EH (cell line): ENCODE measurements at regions not wholly inside any gene's neighbourhood (a gene's known extent, or its start where the extent isn't known, plus 50 kb on each side); places are given as distances from the start of the nearest gene placed in this dataset.

ENCODE experiments used
- DNase-seq: peaks from one replicate; pipeline ENCODE4 v3.0.0-alpha.2; 2015; ENCODE audit warnings: low read depth

DNA sequence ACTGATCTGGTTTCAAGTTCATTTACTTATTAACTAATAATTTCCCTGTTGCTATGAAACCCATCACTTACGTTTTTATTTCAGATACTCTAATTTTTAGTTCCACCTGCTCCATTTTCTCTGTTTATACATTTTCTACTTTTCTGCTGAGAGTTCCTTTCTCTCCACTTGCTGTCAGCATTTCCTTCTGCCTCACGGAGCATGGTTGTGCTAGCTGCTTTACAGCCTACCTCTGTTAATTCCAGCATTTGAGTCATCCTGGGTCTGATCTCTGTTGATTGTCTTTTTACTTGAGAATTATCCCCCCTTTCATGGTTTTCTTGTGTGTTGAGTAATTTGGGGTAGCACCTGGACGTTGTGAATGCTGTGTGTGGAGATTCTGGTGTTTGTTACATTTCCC lies 373.2 kb upstream of the C1orf174 start:
- DNase-seq: no peak

- no peak for DNase-seq
Measured at GRCh38 chr1:4273747-4274146, 373.7 kb upstream of the C1orf174 start.

- DNase-seq: no peak
Measured at GRCh38 chr1:4275083-4275482, 375.0 kb upstream of the C1orf174 start.

DNA sequence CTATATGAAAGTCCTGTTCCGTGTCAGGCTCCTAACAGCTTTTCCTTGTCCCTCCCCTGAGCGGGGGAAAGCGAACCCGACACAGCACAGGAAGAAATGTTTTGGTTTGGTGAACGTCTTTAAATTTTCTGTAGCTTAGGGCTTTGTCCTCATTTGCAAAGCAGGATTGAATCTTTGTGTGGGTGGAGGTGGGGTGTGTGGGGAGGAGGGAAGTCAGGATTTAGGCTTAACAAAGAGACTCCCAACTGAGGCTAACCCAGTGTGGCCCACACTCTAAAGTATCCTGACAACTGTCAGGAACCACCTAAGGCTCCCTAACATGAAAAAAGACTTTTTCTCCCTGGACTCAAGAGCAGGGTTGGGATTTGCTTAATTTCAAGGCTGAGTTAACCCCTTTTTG lies 376.2 kb upstream of the C1orf174 start:
- DNase-seq: no peak

GRCh38 chr1:4277598-4277997 lies 376.8 kb upstream of the AJAP1 start:
- DNase-seq: no peak

DNA sequence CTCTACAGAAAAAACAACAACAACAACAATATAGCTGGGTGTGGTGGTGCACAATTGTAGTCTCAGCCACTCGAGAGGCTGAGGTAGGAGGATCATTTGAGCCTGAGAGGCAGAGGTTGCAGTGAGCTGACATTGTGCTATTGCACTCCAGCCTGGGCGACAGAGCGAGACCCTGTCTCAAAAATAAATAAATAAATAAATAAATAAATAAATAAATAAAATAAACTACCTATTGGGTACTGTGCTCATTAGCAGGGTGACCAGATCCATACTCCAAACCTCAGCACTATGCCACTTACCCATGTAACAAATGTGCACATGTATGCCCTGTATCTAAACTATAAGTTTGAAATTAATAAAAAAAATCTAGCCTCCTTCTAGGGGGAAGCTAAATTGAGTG lies 369.4 kb upstream of the AJAP1 start:
- DNase-seq: no peak

GRCh38 chr1:4292861-4293260 lies 361.5 kb upstream of the AJAP1 start:
- DNase-seq: no peak

- no peak for DNase-seq
Measured at GRCh38 chr1:4298361-4299083, 355.9 kb upstream of the AJAP1 start.

GRCh38 chr1:4301007-4301406 lies 353.4 kb upstream of the AJAP1 start:
- no peak for DNase-seq

- no peak for DNase-seq
Measured at GRCh38 chr1:4303303-4303702, 351.1 kb upstream of the AJAP1 start.

GRCh38 chr1:4305526-4306301 lies 348.7 kb upstream of the AJAP1 start:
- DNase-seq: no peak

DNA sequence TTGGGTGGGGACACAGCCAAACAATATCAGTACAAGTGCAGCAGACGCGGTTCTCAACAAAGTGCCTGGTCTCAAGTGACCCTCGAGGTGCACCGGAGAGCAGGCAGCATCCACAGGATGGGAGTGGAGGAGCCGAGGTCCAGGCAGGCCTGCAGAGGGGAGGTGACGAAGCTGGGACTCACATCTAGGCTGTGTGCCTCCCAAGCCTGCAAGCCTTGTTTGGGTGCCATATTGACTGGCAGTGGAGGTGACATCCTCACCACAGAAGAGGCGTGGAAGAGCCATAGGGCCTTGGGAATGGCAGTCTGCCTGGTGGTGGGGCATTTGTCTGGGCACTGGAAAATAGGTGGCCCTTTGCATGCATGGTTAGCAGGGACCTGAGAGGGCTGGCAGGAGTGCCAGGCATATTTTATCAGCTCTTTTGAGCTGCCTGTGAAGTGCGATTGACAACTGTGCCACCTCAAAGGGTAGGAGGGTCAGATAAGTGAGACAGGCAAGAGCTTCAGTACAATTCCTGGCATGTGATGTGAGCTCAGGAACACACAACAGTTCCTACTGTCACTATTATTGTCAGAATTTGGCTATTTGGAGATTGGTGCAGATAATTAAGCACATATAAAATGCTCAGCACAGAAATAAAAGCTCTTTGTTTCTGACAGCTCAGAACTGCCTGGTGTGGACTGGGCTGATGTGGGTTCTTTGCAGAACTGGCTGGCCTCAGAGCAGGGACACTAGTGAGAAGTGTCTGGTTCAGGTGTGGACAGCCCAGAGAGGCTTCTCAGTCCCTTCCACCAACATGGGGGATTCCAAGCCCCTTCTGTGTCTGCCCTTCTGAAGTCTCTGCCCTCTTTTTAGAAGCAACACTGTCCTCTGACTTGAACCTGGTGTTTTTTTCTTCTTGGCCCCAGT lies 347.6 kb upstream of the AJAP1 start:
- no peak for DNase-seq

- DNase-seq: no peak
Measured at GRCh38 chr1:4307468-4307845, 347.0 kb upstream of the AJAP1 start.

DNA sequence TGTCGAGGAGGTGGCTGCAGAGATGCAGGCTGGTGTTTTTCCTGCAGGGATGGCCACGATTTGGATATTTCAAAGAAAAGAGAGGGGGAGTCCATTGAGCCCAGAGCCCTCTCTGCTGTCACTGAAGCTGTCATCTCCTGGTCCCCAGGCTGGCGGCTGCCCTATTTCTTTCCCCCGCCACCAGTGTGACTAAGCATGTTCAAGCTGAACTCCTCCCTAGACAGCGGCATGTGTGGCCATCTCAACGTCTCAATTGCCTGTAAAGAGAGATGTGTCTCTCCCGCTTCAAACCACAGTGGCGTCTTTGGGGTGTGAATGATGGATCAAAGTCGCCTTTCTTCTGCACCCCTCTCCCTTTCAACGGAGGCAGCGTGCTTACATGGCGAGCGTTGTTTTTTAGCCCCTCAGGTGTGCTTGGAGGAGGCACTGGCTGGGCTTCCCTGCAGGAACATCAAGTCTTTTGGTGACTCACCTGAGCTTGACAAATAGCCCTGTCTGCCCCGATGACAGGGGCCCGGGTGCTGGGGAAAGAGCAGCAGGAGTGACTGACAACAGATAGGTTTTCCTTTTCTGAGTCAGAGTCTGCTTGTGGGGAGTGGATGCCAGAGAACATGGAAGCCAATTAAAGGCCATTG lies 346.4 kb upstream of the AJAP1 start:
- no peak for DNase-seq

GRCh38 chr1:4308806-4309205 lies 345.6 kb upstream of the AJAP1 start:
- DNase-seq: no peak

GRCh38 chr1:4309676-4310320 lies 344.6 kb upstream of the AJAP1 start:
- DNase-seq: no peak

DNA sequence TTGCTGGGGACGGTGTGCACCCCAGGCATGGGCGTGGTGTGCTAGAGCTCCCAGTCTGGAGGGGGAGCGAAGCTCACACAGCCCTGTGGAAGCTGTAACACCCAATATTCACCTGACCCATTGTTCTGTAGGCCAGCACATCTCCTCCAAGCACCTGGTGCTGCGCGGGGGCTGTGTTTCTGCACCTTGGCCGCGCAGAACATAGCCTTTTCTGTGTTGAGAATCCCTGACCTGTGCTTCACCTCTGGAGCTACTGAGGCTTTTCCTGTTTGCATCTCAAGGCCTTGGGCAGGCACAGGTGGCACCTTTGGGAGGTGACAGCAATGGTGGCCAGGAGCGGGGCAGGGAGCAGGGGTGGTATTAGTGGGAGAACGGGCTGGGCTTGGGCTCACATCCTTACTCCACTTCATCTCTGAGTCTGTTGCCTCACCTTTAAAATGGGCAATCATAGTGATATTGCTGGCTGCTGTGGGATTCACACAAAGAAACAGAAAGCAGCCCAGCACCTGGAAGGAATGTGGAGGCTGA lies 343.9 kb upstream of the AJAP1 start:
- DNase-seq: no peak

DNA sequence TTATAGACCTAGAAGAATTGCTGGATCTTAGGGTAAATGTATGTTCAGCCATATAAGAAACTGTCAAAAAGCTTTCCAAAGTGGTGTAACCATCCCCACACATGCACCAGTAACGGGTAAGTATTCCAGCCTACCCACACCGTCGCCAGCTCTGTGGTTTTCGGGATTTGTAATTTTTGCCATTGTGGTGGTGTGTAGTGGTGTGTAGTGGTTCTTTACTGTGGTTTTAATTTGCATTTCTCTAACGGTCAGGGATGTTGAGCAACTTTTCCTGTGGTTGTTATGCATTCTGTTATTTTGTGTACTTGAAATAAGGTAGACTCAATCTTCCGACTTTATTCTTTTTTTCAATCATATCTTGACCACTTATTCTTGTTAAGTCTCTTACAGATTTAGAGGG lies 342.4 kb upstream of the AJAP1 start:
- no peak for DNase-seq

DNA sequence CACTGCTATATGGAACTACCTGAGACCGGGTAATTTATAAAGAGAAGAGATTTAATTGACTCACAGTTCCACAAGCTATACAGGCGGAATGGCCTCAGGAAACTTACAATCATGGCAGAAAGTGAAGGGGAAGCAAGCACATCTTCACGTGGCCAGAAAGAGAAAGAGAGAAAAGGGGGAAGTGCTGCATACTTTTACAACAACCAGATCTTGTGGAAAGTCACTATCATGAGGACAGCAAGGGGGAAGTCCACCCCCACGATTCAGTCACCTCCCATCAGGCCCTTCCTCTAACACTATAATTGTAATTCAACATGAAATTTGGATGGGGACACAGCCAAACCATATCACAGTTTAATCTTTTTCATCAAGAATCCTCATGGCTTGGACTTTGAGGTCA lies 339.2 kb upstream of the AJAP1 start:
- no peak for DNase-seq

- DNase-seq: no peak
Measured at GRCh38 chr1:4317207-4317606, 337.2 kb upstream of the AJAP1 start.

DNA sequence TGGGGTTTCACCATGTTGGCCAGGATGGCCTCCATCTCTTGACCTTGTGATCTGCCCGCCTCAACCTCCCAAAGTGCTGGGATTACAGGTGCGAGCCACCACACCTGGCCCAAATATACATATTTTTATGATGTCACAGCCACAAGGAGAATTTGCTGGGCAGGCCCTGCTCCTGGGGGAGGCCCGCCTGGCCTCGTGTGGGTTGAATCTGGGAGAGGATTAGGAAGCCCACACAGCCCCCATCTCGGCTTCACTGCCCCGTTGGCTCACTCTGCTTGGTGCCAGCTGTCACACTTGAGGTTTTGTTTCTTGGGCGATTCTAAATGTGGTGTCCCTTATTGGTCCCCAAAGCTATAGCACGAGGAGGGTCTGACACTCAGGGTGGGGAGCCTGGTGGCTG lies 335.7 kb upstream of the AJAP1 start:
- no peak for DNase-seq

GRCh38 chr1:4319496-4319895 lies 334.9 kb upstream of the AJAP1 start:
- DNase-seq: no peak
